Endothelial cell of umbilical vein (primary cell): ENCODE measurements at regions not wholly inside any gene's neighbourhood (a gene's known extent, or its start where the extent isn't known, plus 50 kb on each side); places are given as distances from the start of the nearest gene placed in this dataset. TPM values are rescaled to one million over a fixed set of nuclear protein-coding genes. Genes with fewer than 3 reads are reported as not detected.

Experiments
- BruUV-seq: library from RNA; stranded (reverse); fragments of 400-500 nt; replicated peaks from 2 replicates; lab custom pipeline; 2021; lab: Mats Ljungman, UMichigan
- CTCF ChIA-PET: fragments of 300-600, 350-600 bp; sonication (Branson Sonifier 250); formaldehyde crosslinking; loops from one replicate; lab custom pipeline; 2021; ENCODE audit warnings: antibody characterized with exemption, inconsistent platforms; lab: Charles Lee
- POLR2A ChIA-PET: fragments of 300-600, 350-600 bp; sonication (Branson Sonifier 250); formaldehyde crosslinking; loops from one replicate; lab custom pipeline; 2021; ENCODE audit warnings: antibody characterized with exemption, inconsistent platforms; lab: Charles Lee
- DNase-seq: peaks from one replicate; pipeline ENCODE4 v3.0.0-alpha.2; 2011; ENCODE audit warnings: low read depth, low spot score
- FAIRE-seq: peaks from 2 replicates; lab custom pipeline; 2011; peaks lifted over from hg19 to GRCh38; lab: Jason Lieb, UNC
- H2AFZ ChIP-seq: 2 replicates; pipeline ENCODE4 v1.6.0; 2012; ENCODE audit warnings: low read depth, low read length, control low read depth, inconsistent platforms
- H3K27ac ChIP-seq: 2 replicates; pipeline ENCODE4 v1.5.1; 2011; ENCODE audit warnings: low read depth, mild to moderate bottlenecking, control low read depth, low read length, moderate library complexity; ENCODE audit not compliant: insufficient read depth
- H3K27me3 ChIP-seq, 2 experiments: 2 replicates each; pipeline versions ENCODE4 v1.6.0 to v1.6.1; 2011; ENCODE audit warnings: low read length in 2 of 2, mixed read lengths in 1 of 2; ENCODE audit not compliant: control insufficient read depth in 2 of 2, insufficient read depth in 2 of 2
- H3K36me3 ChIP-seq, 2 experiments: 2 replicates in 1 of 2; 3 replicates in 1 of 2; pipeline ENCODE4 v1.5.1; 2011; ENCODE audit warnings: low read length in 2 of 2, mild to moderate bottlenecking in 1 of 2, moderate library complexity in 1 of 2; ENCODE audit not compliant: control insufficient read depth in 2 of 2, insufficient read depth in 2 of 2; ENCODE audit errors: extremely low read depth in 1 of 2
- H3K4me1 ChIP-seq: 3 replicates; pipeline ENCODE4 v1.5.1; 2011; ENCODE audit warnings: mild to moderate bottlenecking, low read length; ENCODE audit not compliant: control insufficient read depth, insufficient read depth; ENCODE audit errors: extremely low read depth
- H3K4me2 ChIP-seq: 2 replicates; pipeline ENCODE4 v1.6.1; 2011; ENCODE audit warnings: low read length, control low read depth, mixed read lengths; ENCODE audit not compliant: insufficient read depth
- H3K4me3 ChIP-seq, 3 experiments: fragments of 200-600 bp in 1 of 3; sonication (generic), shearing (Covaris generic) in 1 of 3; replicated peaks in 1 of 3; 2 replicates each; pipeline ENCODE4 v1.5.1; 2011 to 2016; ENCODE audit warnings: control low read depth in 3 of 3, low read length in 3 of 3, mild to moderate bottlenecking in 2 of 3, inconsistent platforms in 1 of 3, low read depth in 1 of 3, moderate library complexity in 1 of 3; ENCODE audit not compliant: insufficient read depth in 1 of 3
- H3K79me2 ChIP-seq: 2 replicates; pipeline ENCODE4 v1.6.0; 2012; ENCODE audit warnings: low read length, inconsistent platforms; ENCODE audit not compliant: control insufficient read depth, insufficient read depth
- H3K9ac ChIP-seq: replicated peaks from 2 replicates; pipeline ENCODE3; 2011; ENCODE audit warnings: low read length, control low read depth; ENCODE audit not compliant: insufficient read depth; ENCODE audit errors: extremely low read depth
- H3K9me1 ChIP-seq: replicated peaks from 3 replicates; pipeline ENCODE4 v1.6.0; 2011; ENCODE audit warnings: mild to moderate bottlenecking, low read length; ENCODE audit not compliant: control insufficient read depth, insufficient read depth; ENCODE audit errors: extremely low read depth
- H3K9me3 ChIP-seq: replicated peaks from 2 replicates; pipeline ENCODE4 v1.5.1; 2012; ENCODE audit warnings: low read length, inconsistent platforms; ENCODE audit not compliant: control insufficient read depth, insufficient read depth
- H4K20me1 ChIP-seq: replicated peaks from 2 replicates; pipeline ENCODE3; 2011; ENCODE audit warnings: mild to moderate bottlenecking, low read length; ENCODE audit not compliant: control insufficient read depth, insufficient read depth; ENCODE audit errors: extremely low read depth
- EZH2 ChIP-seq: IDR thresholded peaks from 2 replicates; pipeline ENCODE4 v1.6.1; 2012; ENCODE audit warnings: borderline replicate concordance, low read depth, mild to moderate bottlenecking, moderate library complexity, low read length, inconsistent platforms; ENCODE audit not compliant: severe bottlenecking
- FOS ChIP-seq: IDR thresholded peaks from 2 replicates; pipeline ENCODE4 v1.6.1; 2011; ENCODE audit warnings: mild to moderate bottlenecking, low read length, moderate library complexity, borderline replicate concordance; ENCODE audit not compliant: insufficient read depth
- GATA2 ChIP-seq: IDR thresholded peaks from 2 replicates; pipeline ENCODE4 v1.7.0; 2011; ENCODE audit warnings: low read depth, mild to moderate bottlenecking, moderate library complexity, mixed read lengths, low read length; ENCODE audit not compliant: insufficient read length, insufficient read depth
- JUN ChIP-seq: IDR thresholded peaks from 2 replicates; pipeline ENCODE4 v1.6.1; 2011; ENCODE audit warnings: borderline replicate concordance, low read depth; ENCODE audit not compliant: insufficient read length, insufficient read depth
- dilution Hi-C: fragments of 300-500 bp; cut with MboI; formaldehyde crosslinking; loops from one replicate; pipeline ENCODE4 v1.15.0; 2019; ENCODE audit warnings: low sequenced_read_pairs; ENCODE audit not compliant: extremely low pct_ligation_motif_present
- intact Hi-C: fragments of 100-400 bp; cut with micrococcal nuclease; formaldehyde crosslinking; loops from one replicate; pipeline ENCODE4 v1.10.0; 2022
- small RNA-seq: library from RNA; depleted of rRNA; stranded (forward); fragments of <200 nt; gene quantifications from one replicate; pipeline ENCODE3, GENCODE V24; 2012; ENCODE audit warnings: low replicate concordance, low read depth; ENCODE audit not compliant: insufficient read depth, insufficient read length
- TF ChIP-seq, protein P1 (sequence below): IDR thresholded peaks from 2 replicates; pipeline ENCODE4 v1.6.1; 2011; ENCODE audit not compliant: insufficient read depth, insufficient read length
- TF ChIP-seq, protein P2 (sequence below), 2 donors: IDR thresholded peaks; 1 replicate in 1 of 2; 2 replicates in 1 of 2; pipeline ENCODE4 v1.5.1; 2011; ENCODE audit warnings: low read length in 2 of 2, mild to moderate bottlenecking in 2 of 2, moderate library complexity in 2 of 2, control low read depth in 1 of 2, inconsistent platforms in 1 of 2, low read depth in 1 of 2; ENCODE audit not compliant: insufficient read depth in 1 of 2; ENCODE audit errors: extremely low read depth in 1 of 2

DNA sequence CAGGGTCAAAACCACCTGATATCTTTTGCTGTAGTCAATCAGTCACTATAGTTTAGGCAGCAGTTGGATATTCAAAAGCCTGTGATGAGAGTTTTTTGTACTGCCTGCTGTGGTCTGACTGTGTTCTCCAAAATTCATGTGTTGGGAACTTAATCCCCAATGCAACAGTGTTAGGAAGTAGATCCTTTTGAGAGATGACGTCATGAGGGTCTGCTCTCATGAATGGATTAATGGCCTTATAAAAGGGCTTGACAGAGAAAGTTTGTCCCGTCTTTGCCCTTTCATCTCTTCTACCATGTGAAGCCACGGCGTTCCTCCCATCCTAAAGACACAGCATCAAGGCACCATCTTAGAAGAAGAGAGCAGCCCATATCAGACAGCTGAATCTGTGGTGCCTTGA, 50.8 kb upstream of the PDE3A start:
- dilution Hi-C loops, result no loop called here
- BruUV-seq, result no TSS peak
- H4K20me1 ChIP-seq, result no peaks in the 10 kb centered on the region

More for the DNA sequence above, 50.8 kb upstream of the PDE3A start:
- POLR2A ChIA-PET, result no interaction called here
- Histone ChIP-seq H3K4me1 (no peaks in the 10 kb centered on the region), H3K9ac (no peak overlapping the region), H3K27me3 (no peaks in the 10 kb centered on the region), H3K79me2 (no peaks in the 10 kb centered on the region), H3K27ac (no peak overlapping the region), H2AFZ (no peak overlapping the region), H3K9me3 (no peaks in the 10 kb centered on the region), H3K9me1 (no peaks in the 10 kb centered on the region), H3K4me2 (no peak overlapping the region), H3K4me3 (no peak overlapping the region), H3K36me3 (no peaks in the 10 kb centered on the region)
- CTCF ChIA-PET, result no interaction called here
- intact Hi-C loops, result no loop called here
- FAIRE-seq (no peak), DNase-seq (no peak)
- no peak for TF ChIP-seq JUN
- TF ChIP-seq, protein P1, sequence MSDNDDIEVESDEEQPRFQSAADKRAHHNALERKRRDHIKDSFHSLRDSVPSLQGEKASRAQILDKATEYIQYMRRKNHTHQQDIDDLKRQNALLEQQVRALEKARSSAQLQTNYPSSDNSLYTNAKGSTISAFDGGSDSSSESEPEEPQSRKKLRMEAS, result no peak
- TF ChIP-seq FOS, result no peak
- TF ChIP-seq EZH2, result no peak
- TF ChIP-seq, protein P2, sequence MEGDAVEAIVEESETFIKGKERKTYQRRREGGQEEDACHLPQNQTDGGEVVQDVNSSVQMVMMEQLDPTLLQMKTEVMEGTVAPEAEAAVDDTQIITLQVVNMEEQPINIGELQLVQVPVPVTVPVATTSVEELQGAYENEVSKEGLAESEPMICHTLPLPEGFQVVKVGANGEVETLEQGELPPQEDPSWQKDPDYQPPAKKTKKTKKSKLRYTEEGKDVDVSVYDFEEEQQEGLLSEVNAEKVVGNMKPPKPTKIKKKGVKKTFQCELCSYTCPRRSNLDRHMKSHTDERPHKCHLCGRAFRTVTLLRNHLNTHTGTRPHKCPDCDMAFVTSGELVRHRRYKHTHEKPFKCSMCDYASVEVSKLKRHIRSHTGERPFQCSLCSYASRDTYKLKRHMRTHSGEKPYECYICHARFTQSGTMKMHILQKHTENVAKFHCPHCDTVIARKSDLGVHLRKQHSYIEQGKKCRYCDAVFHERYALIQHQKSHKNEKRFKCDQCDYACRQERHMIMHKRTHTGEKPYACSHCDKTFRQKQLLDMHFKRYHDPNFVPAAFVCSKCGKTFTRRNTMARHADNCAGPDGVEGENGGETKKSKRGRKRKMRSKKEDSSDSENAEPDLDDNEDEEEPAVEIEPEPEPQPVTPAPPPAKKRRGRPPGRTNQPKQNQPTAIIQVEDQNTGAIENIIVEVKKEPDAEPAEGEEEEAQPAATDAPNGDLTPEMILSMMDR (IDR thresholded peaks at IDR 0.05; ENCODE audit: extremely low read depth in 1 of 2, insufficient read depth in 1 of 2, low read depth in 1 of 2, low read length in 2 of 2), result no peak
- no peak for TF ChIP-seq GATA2

Small RNA genes in the stretch of these regions (small RNA-seq; reads per million reads assigned to genes)
- not detected for gene RNU1-146P
